ENCODE measurements at regions not wholly inside any gene's neighbourhood (a gene's known extent, or its start where the extent isn't known, plus 50 kb on each side); places are given as distances from the start of the nearest gene placed in this dataset.

DNA sequence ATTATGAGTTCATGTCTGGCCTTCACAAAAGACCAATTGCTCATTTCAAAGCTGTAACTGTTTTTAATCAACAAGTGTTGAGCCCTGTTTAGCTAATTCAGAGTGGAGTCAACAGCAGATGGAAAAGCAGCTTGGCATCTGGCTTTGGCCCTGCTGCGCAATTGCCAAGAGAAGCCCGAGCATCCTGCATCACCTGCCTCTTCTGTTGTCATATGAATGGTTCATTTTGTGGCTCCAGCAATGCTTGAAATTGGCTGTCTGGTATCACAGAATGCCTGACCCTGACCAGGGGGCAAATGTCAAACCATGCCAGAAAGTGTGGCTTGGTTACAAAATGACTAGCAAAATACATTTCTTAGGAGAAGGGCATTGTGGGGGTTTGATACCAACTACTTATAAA lies 296.5 kb upstream of the PHF14 start:
- intact Hi-C loops (cut with DNase I; ENCODE audit: low total_unique reads), result no loop called here
- no peak for DNase-seq (ENCODE audit: low spot score in 2 of 2)

GRCh38 chr7:10677668-10678232 lies 295.9 kb upstream of the PHF14 start:
- no peaks in the 10 kb centered on the region for H3K27me3 ChIP-seq
- H3K4me3 ChIP-seq, result no peak overlapping the region
- DNase-seq (ENCODE audit: low spot score in 2 of 2), result no peak
- intact Hi-C loops (cut with DNase I; ENCODE audit: low total_unique reads), result no loop called here
- no peaks in the 10 kb centered on the region for H3K4me1 ChIP-seq
- H3K36me3 ChIP-seq, result no peaks in the 10 kb centered on the region
- H3K27ac ChIP-seq, result no peak overlapping the region
- TF ChIP-seq POLR2AphosphoS5 (IDR thresholded peaks at IDR 0.05), result no peak
- TF ChIP-seq, protein P1, sequence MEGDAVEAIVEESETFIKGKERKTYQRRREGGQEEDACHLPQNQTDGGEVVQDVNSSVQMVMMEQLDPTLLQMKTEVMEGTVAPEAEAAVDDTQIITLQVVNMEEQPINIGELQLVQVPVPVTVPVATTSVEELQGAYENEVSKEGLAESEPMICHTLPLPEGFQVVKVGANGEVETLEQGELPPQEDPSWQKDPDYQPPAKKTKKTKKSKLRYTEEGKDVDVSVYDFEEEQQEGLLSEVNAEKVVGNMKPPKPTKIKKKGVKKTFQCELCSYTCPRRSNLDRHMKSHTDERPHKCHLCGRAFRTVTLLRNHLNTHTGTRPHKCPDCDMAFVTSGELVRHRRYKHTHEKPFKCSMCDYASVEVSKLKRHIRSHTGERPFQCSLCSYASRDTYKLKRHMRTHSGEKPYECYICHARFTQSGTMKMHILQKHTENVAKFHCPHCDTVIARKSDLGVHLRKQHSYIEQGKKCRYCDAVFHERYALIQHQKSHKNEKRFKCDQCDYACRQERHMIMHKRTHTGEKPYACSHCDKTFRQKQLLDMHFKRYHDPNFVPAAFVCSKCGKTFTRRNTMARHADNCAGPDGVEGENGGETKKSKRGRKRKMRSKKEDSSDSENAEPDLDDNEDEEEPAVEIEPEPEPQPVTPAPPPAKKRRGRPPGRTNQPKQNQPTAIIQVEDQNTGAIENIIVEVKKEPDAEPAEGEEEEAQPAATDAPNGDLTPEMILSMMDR (IDR thresholded peaks at IDR 0.05), result no peak
- no peak for TF ChIP-seq POLR2A (IDR thresholded peaks at IDR 0.05)
- no peaks in the 10 kb centered on the region for H3K9me3 ChIP-seq

More for the DNA sequence above, 296.5 kb upstream of the PHF14 start:
- H3K27me3 ChIP-seq, result no peaks in the 10 kb centered on the region
- no peak overlapping the region for H3K27ac ChIP-seq
- no peak for TF ChIP-seq POLR2A (IDR thresholded peaks at IDR 0.05)
- TF ChIP-seq POLR2AphosphoS5 (IDR thresholded peaks at IDR 0.05), result no peak
- TF ChIP-seq, protein P1 (IDR thresholded peaks at IDR 0.05), result no peak
- no peak overlapping the region for H3K4me3 ChIP-seq
- no peaks in the 10 kb centered on the region for H3K36me3 ChIP-seq
- H3K4me1 ChIP-seq, result no peaks in the 10 kb centered on the region
- no peaks in the 10 kb centered on the region for H3K9me3 ChIP-seq

DNA sequence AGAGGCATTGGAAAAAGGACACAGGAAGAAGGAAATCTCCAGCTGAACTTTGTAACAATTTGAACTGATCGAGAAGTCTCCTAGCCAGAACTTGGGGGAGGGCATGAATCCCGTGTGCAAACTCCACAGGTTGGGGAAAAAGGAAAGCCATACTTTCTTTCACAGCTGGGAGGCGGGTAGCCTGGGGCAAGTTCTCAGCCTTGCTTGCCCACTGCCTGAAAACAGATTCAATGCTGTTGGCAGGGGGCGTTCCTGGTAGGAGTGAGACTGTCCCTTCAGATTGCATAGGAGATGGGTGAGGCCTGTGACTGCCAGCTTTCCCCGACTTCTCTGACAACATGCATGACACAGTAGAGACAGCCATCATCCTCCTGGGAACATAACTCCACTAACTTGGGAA lies 289.1 kb upstream of the PHF14 start:
- TF ChIP-seq POLR2A (IDR thresholded peaks at IDR 0.05) (no peak), POLR2AphosphoS5 (IDR thresholded peaks at IDR 0.05) (no peak)
- TF ChIP-seq, protein P1 (IDR thresholded peaks at IDR 0.05), result no peak
- Histone ChIP-seq H3K4me1 (no peaks in the 10 kb centered on the region), H3K27ac (no peak overlapping the region), H3K4me3 (no peak overlapping the region), H3K36me3 (no peaks in the 10 kb centered on the region), H3K27me3 (no peaks in the 10 kb centered on the region), H3K9me3 (peaks cover 0 to 11% of the 10 kb centered on the region in 2 donors)
- intact Hi-C loops (cut with DNase I; ENCODE audit: low total_unique reads), result no loop called here
- DNase-seq (ENCODE audit: low spot score in 2 of 2), result no peak

- H3K27ac ChIP-seq, result no peak overlapping the region
- no peak for DNase-seq (ENCODE audit: low spot score in 2 of 2)
- peaks cover 0 to 11% of the 10 kb centered on the region in 2 donors for H3K9me3 ChIP-seq
- no peaks in the 10 kb centered on the region for H3K36me3 ChIP-seq
- H3K27me3 ChIP-seq, result no peaks in the 10 kb centered on the region
- no peaks in the 10 kb centered on the region for H3K4me1 ChIP-seq
- intact Hi-C loops (cut with DNase I; ENCODE audit: low total_unique reads), result no loop called here
- H3K4me3 ChIP-seq, result no peak overlapping the region
- TF ChIP-seq POLR2A (IDR thresholded peaks at IDR 0.05), result no peak
- TF ChIP-seq, protein P1 (IDR thresholded peaks at IDR 0.05), result no peak
- TF ChIP-seq POLR2AphosphoS5 (IDR thresholded peaks at IDR 0.05), result no peak
These were observed 288.6 kb upstream of the PHF14 start for GRCh38 chr7:10685040-10685439.

- H3K9me3 ChIP-seq, result peaks cover 0 to 11% of the 10 kb centered on the region in 2 donors
- no peak overlapping the region for H3K4me3 ChIP-seq
- DNase-seq (ENCODE audit: low spot score in 2 of 2), result no peak
- H3K4me1 ChIP-seq, result no peaks in the 10 kb centered on the region
- TF ChIP-seq POLR2A (IDR thresholded peaks at IDR 0.05), result no peak
- no peak for TF ChIP-seq POLR2AphosphoS5 (IDR thresholded peaks at IDR 0.05)
- TF ChIP-seq, protein P1 (IDR thresholded peaks at IDR 0.05), result no peak
- H3K36me3 ChIP-seq, result no peaks in the 10 kb centered on the region
- no peak overlapping the region for H3K27ac ChIP-seq
- no peaks in the 10 kb centered on the region for H3K27me3 ChIP-seq
- intact Hi-C loops (cut with DNase I; ENCODE audit: low total_unique reads), result no loop called here
These were observed 285.1 kb upstream of the PHF14 start for GRCh38 chr7:10688544-10688943.
